ENCODE measurements at regions not wholly inside any gene's neighbourhood (a gene's known extent, or its start where the extent isn't known, plus 50 kb on each side); places are given as distances from the start of the nearest gene placed in this dataset.

DNA sequence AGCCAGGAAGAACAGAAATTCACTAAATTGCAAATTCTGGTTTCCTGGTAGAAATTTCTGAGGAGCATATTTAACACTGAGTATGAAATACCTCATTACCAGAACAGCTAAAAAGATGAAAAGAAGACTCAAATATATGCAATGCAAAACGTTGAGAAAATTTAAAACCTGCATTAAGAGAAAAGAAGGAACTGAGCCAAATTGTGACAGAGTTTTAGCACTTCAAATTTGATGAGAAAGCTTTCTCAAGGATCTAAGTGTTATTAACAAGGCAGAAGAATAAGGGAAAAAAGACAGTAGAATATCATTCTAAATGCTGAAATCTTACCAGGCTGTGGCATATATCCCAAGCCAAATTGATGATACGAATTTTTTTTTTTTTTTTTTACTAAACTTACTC is 443.0 kb downstream of the COL12A1 start:
- TF ChIP-seq, protein P1, sequence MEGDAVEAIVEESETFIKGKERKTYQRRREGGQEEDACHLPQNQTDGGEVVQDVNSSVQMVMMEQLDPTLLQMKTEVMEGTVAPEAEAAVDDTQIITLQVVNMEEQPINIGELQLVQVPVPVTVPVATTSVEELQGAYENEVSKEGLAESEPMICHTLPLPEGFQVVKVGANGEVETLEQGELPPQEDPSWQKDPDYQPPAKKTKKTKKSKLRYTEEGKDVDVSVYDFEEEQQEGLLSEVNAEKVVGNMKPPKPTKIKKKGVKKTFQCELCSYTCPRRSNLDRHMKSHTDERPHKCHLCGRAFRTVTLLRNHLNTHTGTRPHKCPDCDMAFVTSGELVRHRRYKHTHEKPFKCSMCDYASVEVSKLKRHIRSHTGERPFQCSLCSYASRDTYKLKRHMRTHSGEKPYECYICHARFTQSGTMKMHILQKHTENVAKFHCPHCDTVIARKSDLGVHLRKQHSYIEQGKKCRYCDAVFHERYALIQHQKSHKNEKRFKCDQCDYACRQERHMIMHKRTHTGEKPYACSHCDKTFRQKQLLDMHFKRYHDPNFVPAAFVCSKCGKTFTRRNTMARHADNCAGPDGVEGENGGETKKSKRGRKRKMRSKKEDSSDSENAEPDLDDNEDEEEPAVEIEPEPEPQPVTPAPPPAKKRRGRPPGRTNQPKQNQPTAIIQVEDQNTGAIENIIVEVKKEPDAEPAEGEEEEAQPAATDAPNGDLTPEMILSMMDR (IDR thresholded peaks at IDR 0.05; ENCODE audit: insufficient read depth, low read depth, low read length) = no peak
- CTCF ChIA-PET = no interaction called here

DNA sequence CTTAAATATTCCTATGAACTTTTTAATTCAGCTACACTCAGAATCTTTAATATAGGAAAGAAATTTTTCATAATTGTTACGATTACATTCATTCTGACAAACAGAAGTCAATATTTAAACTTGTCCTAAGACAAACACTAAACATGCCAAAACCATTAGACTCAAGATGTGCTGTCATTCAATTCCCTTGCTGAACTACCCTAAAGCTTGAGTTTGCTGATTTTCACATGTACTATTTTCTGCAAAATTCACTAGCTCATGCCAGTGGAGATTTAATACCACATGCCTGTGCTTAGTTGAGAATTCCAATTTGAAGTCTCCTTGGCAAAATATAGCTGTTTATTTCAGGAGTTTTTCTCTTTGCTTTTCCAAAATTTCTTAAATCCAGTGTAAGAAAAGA is 448.0 kb downstream of the COL12A1 start:
- TF ChIP-seq, protein P1 (IDR thresholded peaks at IDR 0.05; ENCODE audit: insufficient read depth, low read depth, low read length) = no peak
- Histone ChIP-seq H3K27me3 (ENCODE audit: control insufficient read depth, insufficient read depth, low read length) (no peaks in the 10 kb centered on the region), H3K4me3 (ENCODE audit: low read depth, low read length) (no peak overlapping the region), H3K36me3 (ENCODE audit: control insufficient read depth, insufficient read depth, low read length) (no peaks in the 10 kb centered on the region)
- DNase-seq (ENCODE audit: low read depth) = no peak
- ChIA-PET POLR2A (no interaction called here), CTCF (interaction anchor here (0.9 kb wide), 1 partner anchor 35 kb away, joined by 3 read pairs; no protein-coding TSS in a partner anchor)

More for the DNA sequence above, 443.0 kb downstream of the COL12A1 start:
- Histone ChIP-seq H3K4me3 (ENCODE audit: low read depth, low read length) (no peak overlapping the region), H3K36me3 (ENCODE audit: control insufficient read depth, insufficient read depth, low read length) (no peaks in the 10 kb centered on the region), H3K27me3 (ENCODE audit: control insufficient read depth, insufficient read depth, low read length) (no peaks in the 10 kb centered on the region)
- DNase-seq (ENCODE audit: low read depth) = no peak
- POLR2A ChIA-PET = no interaction called here

DNA sequence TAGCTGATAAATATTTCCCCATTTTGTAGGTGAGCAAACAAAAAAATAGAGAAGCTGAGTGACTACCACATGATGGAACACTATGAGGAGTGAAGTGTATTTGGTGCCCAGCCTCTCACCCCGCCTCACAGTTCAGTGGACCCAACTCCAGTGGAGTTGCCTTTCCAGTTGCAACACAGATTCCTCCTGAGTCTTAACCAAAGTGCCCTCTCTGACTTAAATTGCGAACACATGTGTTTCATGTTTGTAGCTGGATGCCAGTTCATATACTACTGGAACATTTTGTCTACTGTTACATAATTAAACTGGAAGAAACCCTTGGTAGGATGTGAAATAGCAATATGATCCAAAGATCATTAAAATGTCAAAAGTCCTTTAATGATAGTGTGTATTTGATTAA is 448.9 kb downstream of the COL12A1 start:
- ChIA-PET CTCF (no interaction called here), POLR2A (no interaction called here)
- Histone ChIP-seq H3K36me3 (ENCODE audit: control insufficient read depth, insufficient read depth, low read length) (no peaks in the 10 kb centered on the region), H3K4me3 (ENCODE audit: low read depth, low read length) (no peak overlapping the region), H3K27me3 (ENCODE audit: control insufficient read depth, insufficient read depth, low read length) (no peaks in the 10 kb centered on the region)
- DNase-seq (ENCODE audit: low read depth) = no peak
- TF ChIP-seq, protein P1 (IDR thresholded peaks at IDR 0.05; ENCODE audit: insufficient read depth, low read depth, low read length) = no peak

DNA sequence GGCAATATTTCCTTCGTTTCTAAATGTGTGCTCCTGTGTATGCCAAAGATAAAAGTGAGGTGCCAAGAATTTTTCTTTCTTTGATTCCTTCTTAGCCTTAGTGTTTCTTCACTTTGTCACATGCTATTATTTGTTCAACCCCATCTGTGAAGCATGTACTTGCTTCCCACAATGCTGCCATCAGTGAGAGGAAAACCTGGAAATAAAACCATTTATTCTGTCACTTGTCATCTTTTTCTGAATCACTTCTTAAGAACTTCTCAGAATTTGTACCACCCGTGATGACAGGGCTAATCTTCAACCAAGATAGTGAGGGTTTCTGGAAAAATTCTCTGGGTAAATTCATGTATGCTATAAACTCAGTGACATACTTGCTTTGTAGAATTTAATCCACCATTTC is 450.1 kb downstream of the COL12A1 start:
- TF ChIP-seq, protein P1 (IDR thresholded peaks at IDR 0.05; ENCODE audit: insufficient read depth, low read depth, low read length) = no peak
- no peaks in the 10 kb centered on the region for H3K27me3 ChIP-seq (ENCODE audit: control insufficient read depth, insufficient read depth, low read length)
- H3K36me3 ChIP-seq (ENCODE audit: control insufficient read depth, insufficient read depth, low read length) = no peaks in the 10 kb centered on the region
- DNase-seq (ENCODE audit: low read depth) = no peak
- ChIA-PET CTCF (no interaction called here), POLR2A (no interaction called here)
- no peak overlapping the region for H3K4me3 ChIP-seq (ENCODE audit: low read depth, low read length)

DNA sequence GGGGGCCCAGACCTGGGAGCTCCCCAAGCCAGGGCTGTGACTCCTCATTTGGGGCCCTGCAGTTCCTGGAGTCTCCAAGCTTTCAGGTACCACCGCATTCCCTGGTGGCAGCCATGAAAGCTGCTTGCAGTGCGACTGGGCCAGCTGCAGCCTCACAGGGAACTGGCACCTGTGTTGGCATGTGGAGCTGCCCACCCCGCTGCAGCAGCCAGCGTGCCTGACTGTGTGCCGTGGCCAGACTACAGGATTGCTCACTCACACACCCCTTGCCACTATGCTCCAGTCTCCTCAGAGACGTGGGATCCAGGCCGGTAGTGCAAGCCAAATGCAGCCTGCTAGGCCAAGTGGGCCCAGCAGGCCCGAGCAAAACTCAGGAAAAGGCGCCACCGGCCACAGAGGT is 450.7 kb downstream of the COL12A1 start:
- POLR2A ChIA-PET = no interaction called here
- Histone ChIP-seq H3K4me3 (ENCODE audit: low read depth, low read length) (no peak overlapping the region), H3K27me3 (ENCODE audit: control insufficient read depth, insufficient read depth, low read length) (no peaks in the 10 kb centered on the region), H3K36me3 (ENCODE audit: control insufficient read depth, insufficient read depth, low read length) (no peaks in the 10 kb centered on the region)
- TF ChIP-seq, protein P1 (IDR thresholded peaks at IDR 0.05; ENCODE audit: insufficient read depth, low read depth, low read length) = no peak
- CTCF ChIA-PET = interaction anchor here (1.0 kb wide), 1 partner anchor 10 kb away, joined by 3 read pairs; no protein-coding TSS in a partner anchor
- DNase-seq (ENCODE audit: low read depth) = no peak

Data from BJ (cell line).